Activated CD8-positive, alpha-beta memory T cell treated with anti-CD3 and anti-CD28 coated beads, Interleukin-2, amount 10 ng/mL, durations not matched to agents 7 days and 5 days (primary cell): ENCODE measurements at regions not wholly inside any gene's neighbourhood (a gene's known extent, or its start where the extent isn't known, plus 50 kb on each side); places are given as distances from the start of the nearest gene placed in this dataset.

Experiments
- ATAC-seq: fragments of 150-1000 bp; cut with Tn5 transposase; one replicate; pipeline ENCODE4 v1.10.0; 2021; ENCODE audit warnings: moderate library complexity
- CTCF ChIA-PET: fragments of 350-600 bp; sonication (Branson Sonifier 250); formaldehyde crosslinking; loops from one replicate; lab custom pipeline; 2021; ENCODE audit warnings: antibody characterized with exemption; lab: Charles Lee
- DNase-seq: peaks from one replicate; pipeline ENCODE4 v3.0.0-alpha.2; 2020
- H3K27ac Mint-ChIP-seq: one replicate; pipeline ENCODE4 v1.8.0; 2021; ENCODE audit warnings: mild to moderate bottlenecking, mixed read lengths
- H3K27me3 Mint-ChIP-seq: one replicate; pipeline ENCODE4 v1.8.0; 2021; ENCODE audit warnings: mixed read lengths
- H3K36me3 Mint-ChIP-seq: one replicate; pipeline ENCODE4 v1.8.0; 2021; ENCODE audit warnings: mild to moderate bottlenecking, mixed read lengths
- H3K4me1 Mint-ChIP-seq: one replicate; pipeline ENCODE4 v1.8.0; 2021; ENCODE audit warnings: mixed read lengths
- H3K4me3 Mint-ChIP-seq: one replicate; pipeline ENCODE4 v1.8.0; 2021; ENCODE audit warnings: mild to moderate bottlenecking, moderate library complexity, mixed read lengths
- H3K9me3 Mint-ChIP-seq: one replicate; pipeline ENCODE4 v1.8.0; 2022; ENCODE audit warnings: low read depth, mixed read lengths

GRCh38 chr18:61679836-61680235 is 213.0 kb downstream of the RNF152 start:
- Mint-ChIP-seq H3K27ac (no peak overlapping the region), H3K9me3 (peaks cover 8% of the 10 kb centered on the region), H3K4me3 (no peak overlapping the region), H3K27me3 (peaks cover 7% of the 10 kb centered on the region), H3K4me1 (no peaks in the 10 kb centered on the region), H3K36me3 (no peaks in the 10 kb centered on the region)
- no peak for ATAC-seq
- no peak for DNase-seq
- CTCF ChIA-PET = no interaction called here

- Mint-ChIP-seq H3K9me3 (peaks cover 8% of the 10 kb centered on the region), H3K4me3 (no peak overlapping the region), H3K4me1 (no peaks in the 10 kb centered on the region), H3K27ac (no peak overlapping the region), H3K27me3 (peaks cover 7% of the 10 kb centered on the region), H3K36me3 (no peaks in the 10 kb centered on the region)
- CTCF ChIA-PET = no interaction called here
- no peak for ATAC-seq
- no peak for DNase-seq
Observed at GRCh38 chr18:61677435-61677970, 215.3 kb downstream of the RNF152 start.

GRCh38 chr18:61676773-61677434 is 215.9 kb downstream of the RNF152 start:
- no peak overlapping the region for H3K4me3 Mint-ChIP-seq
- no peak for ATAC-seq
- no peaks in the 10 kb centered on the region for H3K4me1 Mint-ChIP-seq
- CTCF ChIA-PET = no interaction called here
- H3K27ac Mint-ChIP-seq = no peak overlapping the region
- H3K36me3 Mint-ChIP-seq = no peaks in the 10 kb centered on the region
- H3K27me3 Mint-ChIP-seq = peaks cover 11% of the 10 kb centered on the region
- H3K9me3 Mint-ChIP-seq = peaks cover 8% of the 10 kb centered on the region
- no peak for DNase-seq

GRCh38 chr18:61669320-61669719 is 223.5 kb downstream of the RNF152 start:
- Mint-ChIP-seq H3K4me1 (no peaks in the 10 kb centered on the region), H3K27me3 (peaks cover 14% of the 10 kb centered on the region), H3K4me3 (no peak overlapping the region), H3K27ac (no peak overlapping the region), H3K9me3 (no peaks in the 10 kb centered on the region), H3K36me3 (no peaks in the 10 kb centered on the region)
- CTCF ChIA-PET = no interaction called here
- ATAC-seq (no peak), DNase-seq (no peak)

- H3K27ac Mint-ChIP-seq = no peak overlapping the region
- no peak overlapping the region for H3K4me3 Mint-ChIP-seq
- H3K36me3 Mint-ChIP-seq = no peaks in the 10 kb centered on the region
- H3K27me3 Mint-ChIP-seq = peaks cover 10% of the 10 kb centered on the region
- ATAC-seq = no peak
- DNase-seq = no peak
- H3K4me1 Mint-ChIP-seq = no peaks in the 10 kb centered on the region
- CTCF ChIA-PET = interaction anchor here (1.4 kb wide), 1 partner anchor 23 kb away, joined by 3 read pairs; no protein-coding TSS in a partner anchor
- no peaks in the 10 kb centered on the region for H3K9me3 Mint-ChIP-seq
Observed at GRCh38 chr18:61666876-61667590, 225.8 kb downstream of the RNF152 start.

GRCh38 chr18:61664419-61665084 is 228.3 kb downstream of the RNF152 start:
- no peak for DNase-seq
- Mint-ChIP-seq H3K4me1 (no peaks in the 10 kb centered on the region), H3K27me3 (peaks cover 5% of the 10 kb centered on the region), H3K9me3 (no peaks in the 10 kb centered on the region), H3K27ac (no peak overlapping the region), H3K36me3 (no peaks in the 10 kb centered on the region), H3K4me3 (no peak overlapping the region)
- no peak for ATAC-seq
- CTCF ChIA-PET = no interaction called here

GRCh38 chr18:61662726-61663125 is 230.1 kb downstream of the RNF152 start:
- Mint-ChIP-seq H3K27ac (no peak overlapping the region), H3K9me3 (no peaks in the 10 kb centered on the region), H3K4me1 (no peaks in the 10 kb centered on the region), H3K4me3 (no peak overlapping the region), H3K36me3 (no peaks in the 10 kb centered on the region), H3K27me3 (peaks cover 5% of the 10 kb centered on the region)
- ATAC-seq (no peak), DNase-seq (no peak)
- CTCF ChIA-PET = no interaction called here

- no peak overlapping the region for H3K4me3 Mint-ChIP-seq
- CTCF ChIA-PET = no interaction called here
Observed at GRCh38 chr18:61658431-61658830, 234.4 kb downstream of the RNF152 start.

GRCh38 chr18:61657066-61657732 is 235.6 kb downstream of the RNF152 start:
- Mint-ChIP-seq H3K36me3 (no peaks in the 10 kb centered on the region), H3K27ac (no peak overlapping the region), H3K27me3 (no peaks in the 10 kb centered on the region), H3K4me1 (no peaks in the 10 kb centered on the region), H3K4me3 (no peak overlapping the region), H3K9me3 (no peaks in the 10 kb centered on the region)
- DNase-seq (no peak), ATAC-seq (no peak)
- CTCF ChIA-PET = no interaction called here

More at GRCh38 chr18:61658431-61658830, 234.4 kb downstream of the RNF152 start:
- Mint-ChIP-seq H3K4me1 (no peaks in the 10 kb centered on the region), H3K27me3 (no peaks in the 10 kb centered on the region), H3K36me3 (no peaks in the 10 kb centered on the region), H3K9me3 (no peaks in the 10 kb centered on the region), H3K27ac (no peak overlapping the region)
- ATAC-seq (no peak), DNase-seq (no peak)

GRCh38 chr18:61655630-61656029 is 237.2 kb downstream of the RNF152 start:
- DNase-seq (no peak), ATAC-seq (no peak)
- H3K4me1 Mint-ChIP-seq = no peaks in the 10 kb centered on the region
- CTCF ChIA-PET = no interaction called here
- no peaks in the 10 kb centered on the region for H3K27me3 Mint-ChIP-seq
- no peak overlapping the region for H3K4me3 Mint-ChIP-seq
- no peaks in the 10 kb centered on the region for H3K36me3 Mint-ChIP-seq
- H3K9me3 Mint-ChIP-seq = no peaks in the 10 kb centered on the region
- no peak overlapping the region for H3K27ac Mint-ChIP-seq

GRCh38 chr18:61653823-61654551 is 238.8 kb downstream of the RNF152 start:
- Mint-ChIP-seq H3K4me1 (no peaks in the 10 kb centered on the region), H3K27me3 (no peaks in the 10 kb centered on the region), H3K27ac (no peak overlapping the region), H3K36me3 (no peaks in the 10 kb centered on the region), H3K9me3 (no peaks in the 10 kb centered on the region), H3K4me3 (no peak overlapping the region)
- CTCF ChIA-PET = no interaction called here
- no peak for DNase-seq
- no peak for ATAC-seq

GRCh38 chr18:61651880-61652268 is 240.9 kb downstream of the RNF152 start:
- DNase-seq (no peak), ATAC-seq (no peak)
- no peaks in the 10 kb centered on the region for H3K9me3 Mint-ChIP-seq
- CTCF ChIA-PET = interaction anchor here (0.6 kb wide), 1 partner anchor 71 kb away, joined by 3 read pairs; no protein-coding TSS in a partner anchor
- H3K4me3 Mint-ChIP-seq = no peak overlapping the region
- H3K36me3 Mint-ChIP-seq = no peaks in the 10 kb centered on the region
- peaks cover under 1% of the 10 kb centered on the region for H3K27me3 Mint-ChIP-seq
- H3K27ac Mint-ChIP-seq = no peak overlapping the region
- no peaks in the 10 kb centered on the region for H3K4me1 Mint-ChIP-seq
